ENCODE measurements at regions not wholly inside any gene's neighbourhood (a gene's known extent, or its start where the extent isn't known, plus 50 kb on each side); places are given as distances from the start of the nearest gene placed in this dataset.

- no peak for TF ChIP-seq CTCF (IDR thresholded peaks at IDR 0.05)
- TF ChIP-seq POLR2AphosphoS5 (IDR thresholded peaks at IDR 0.05; ENCODE audit: low read depth, low read length) = no peak
- TF ChIP-seq REST (IDR thresholded peaks at IDR 0.05; ENCODE audit: insufficient read depth in 1 of 2, low read depth in 2 of 2, low read length in 1 of 2) = no peak
- TF ChIP-seq TCF7L2 (IDR thresholded peaks at IDR 0.05; ENCODE audit: low read depth, low read length) = no peak
- no peak for TF ChIP-seq SIN3A (IDR thresholded peaks at IDR 0.05; ENCODE audit: borderline replicate concordance, insufficient read depth, low read depth, low read length)
Measured at GRCh38 chr2:66122516-66122915, 312.4 kb upstream of the MEIS1 start.

All from Panc1 (cell line).